Frontal cortex (tissue), 3 donors: ENCODE measurements at regions not wholly inside any gene's neighbourhood (a gene's known extent, or its start where the extent isn't known, plus 50 kb on each side); places are given as distances from the start of the nearest gene placed in this dataset.

Source experiments
- DNase-seq, 2 donors: peaks; one replicate each; pipeline ENCODE4 v3.0.0; 2012; ENCODE audit warnings: low spot score in 2 of 2
- FAIRE-seq: peaks from 2 replicates; lab custom pipeline; 2012; peaks lifted over from hg19 to GRCh38; lab: Jason Lieb, UNC
- donor health status: control.
- donor health status: control.
- donor health status: control.

DNA sequence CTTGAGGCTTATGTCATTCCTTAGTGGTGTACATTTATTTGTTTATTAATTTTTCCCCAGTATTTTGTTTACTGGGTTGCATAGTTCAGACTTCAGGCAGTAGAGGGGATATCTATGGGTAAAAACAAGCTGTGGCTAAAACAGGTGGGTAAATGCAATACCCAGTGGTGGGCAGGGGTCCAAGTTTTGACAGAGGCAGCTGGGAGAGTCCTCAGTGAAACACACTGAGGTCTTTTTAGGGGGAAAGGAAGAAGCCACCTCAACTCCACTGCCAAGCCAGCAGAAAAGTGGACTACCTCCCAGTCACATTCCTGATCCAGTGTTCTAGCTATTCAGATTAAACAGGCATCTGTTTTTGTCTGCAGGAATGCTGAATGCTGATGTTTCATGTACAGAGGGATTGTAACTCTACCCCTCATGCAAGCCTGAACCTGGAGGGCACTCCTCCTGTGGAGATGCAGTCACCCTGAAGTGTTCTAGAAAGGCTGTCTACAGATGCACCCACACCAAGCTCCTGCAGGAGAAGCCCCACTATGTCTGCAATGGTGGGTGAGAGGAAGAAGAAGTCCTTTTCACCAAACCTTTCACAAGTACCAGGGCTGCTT, 757.8 kb downstream of the INHBA start:
- no peak for DNase-seq
- no peak for FAIRE-seq

DNA sequence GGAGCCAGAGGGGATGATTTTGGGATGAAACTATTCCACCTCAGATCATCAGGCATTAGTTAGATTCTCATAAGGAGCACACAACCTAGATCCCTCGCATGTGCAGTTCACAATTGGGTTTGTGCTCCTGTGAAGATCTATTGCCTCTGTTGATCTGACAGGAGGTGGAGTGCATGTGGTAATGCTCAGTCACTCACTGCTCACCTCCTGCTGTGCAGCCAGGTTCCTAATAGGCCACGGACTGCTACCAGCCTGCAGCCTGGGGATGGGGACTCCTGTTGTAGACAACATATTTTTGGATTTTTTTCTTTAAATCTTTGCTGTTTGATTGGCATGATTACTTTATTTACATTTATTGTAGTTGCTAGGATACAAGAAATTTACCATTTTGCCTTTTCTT, 765.0 kb downstream of the INHBA start:
- no peak for FAIRE-seq
- no peak for DNase-seq

DNA sequence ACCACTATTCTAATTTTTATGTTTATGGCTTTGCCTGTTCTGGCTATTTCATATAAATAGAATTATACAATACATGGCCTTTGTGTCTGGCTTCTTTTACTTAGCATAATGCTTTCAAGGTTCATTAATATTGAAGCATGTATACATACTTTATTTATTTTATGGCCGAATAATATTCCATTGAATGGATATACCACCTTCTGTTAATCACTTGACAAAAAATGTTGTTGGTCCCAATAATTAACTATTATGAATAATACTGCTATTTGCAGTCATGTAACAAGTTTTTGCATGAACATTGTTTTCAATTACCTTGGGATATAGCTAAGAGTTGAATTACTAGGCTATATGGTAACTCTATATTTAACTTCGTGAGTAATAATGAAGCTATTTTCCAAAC, 767.5 kb downstream of the INHBA start:
- no peak for FAIRE-seq
- no peak for DNase-seq

DNA sequence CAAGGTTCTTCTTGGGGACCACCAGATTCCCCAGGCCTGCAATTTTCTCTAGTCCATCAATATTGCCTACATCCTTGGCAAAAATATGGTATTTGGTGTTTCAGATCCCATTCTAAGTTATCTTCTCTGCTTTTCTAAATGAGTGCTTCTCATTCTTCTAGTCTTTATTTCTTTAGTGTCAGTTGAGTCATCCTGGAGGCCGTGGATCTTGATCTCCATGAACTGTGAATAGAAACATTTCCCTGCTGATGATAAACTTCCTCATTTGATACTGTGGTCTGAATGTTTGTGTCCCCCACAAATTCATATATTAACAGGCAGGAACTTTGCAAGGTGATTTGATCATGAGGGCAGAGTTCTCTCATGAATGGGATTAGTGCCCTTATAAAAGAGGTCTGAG, 779.3 kb downstream of the INHBA start:
- FAIRE-seq (no peak), DNase-seq (no peak)

DNA sequence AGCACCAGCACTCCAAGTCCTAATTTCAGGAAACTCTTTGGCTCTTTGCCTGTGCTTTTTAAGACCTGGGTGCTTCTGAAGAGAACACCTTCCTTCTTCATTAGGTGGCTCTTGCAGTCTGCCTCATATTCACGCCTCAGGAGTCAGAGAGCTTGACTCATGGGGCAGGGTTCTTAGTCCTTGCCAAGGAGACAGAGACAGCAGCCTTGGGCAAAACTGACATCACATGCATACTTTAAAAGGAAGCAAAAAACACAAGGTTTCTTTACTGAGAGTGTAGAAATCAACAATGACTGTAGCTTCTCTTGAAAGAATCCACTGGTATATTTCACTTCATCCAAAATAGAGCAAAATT, 780.6 kb downstream of the INHBA start:
- DNase-seq = no peak
- FAIRE-seq = no peak

DNA sequence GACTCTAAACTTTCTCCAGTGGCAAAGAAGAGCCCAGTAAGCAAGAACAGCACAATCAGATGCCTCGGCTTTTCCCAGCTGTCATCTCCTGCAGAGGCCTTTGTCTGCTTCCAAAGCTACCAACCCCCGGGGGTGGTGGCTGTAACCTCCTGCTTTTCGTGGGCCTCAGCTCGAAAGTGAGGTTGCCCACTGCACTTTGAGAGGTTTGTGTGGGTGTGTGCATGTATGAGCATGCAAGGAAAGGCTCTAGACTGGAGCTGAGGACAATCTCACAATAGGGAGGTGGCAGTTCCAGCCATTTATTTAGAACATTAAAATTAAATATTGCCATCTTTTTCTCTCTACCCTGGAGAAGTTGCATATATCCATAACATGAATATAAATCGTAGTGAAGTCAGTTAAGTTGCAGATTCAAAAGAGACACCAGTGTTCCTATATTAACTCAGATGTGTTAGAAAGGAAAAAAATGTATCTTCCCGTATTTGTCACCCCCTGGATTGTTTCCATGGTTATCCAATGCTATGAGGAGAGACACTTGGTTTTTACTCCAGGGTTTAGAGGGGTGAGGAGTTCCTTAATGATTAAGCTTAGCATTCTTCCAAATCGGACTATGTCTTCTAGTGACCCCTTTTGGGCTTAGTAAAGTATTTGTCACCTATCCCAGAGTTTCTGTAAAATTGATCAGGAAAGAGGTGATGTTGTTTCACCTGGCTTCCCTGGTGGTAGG, 781.1 kb downstream of the INHBA start:
- DNase-seq (no peak), FAIRE-seq (no peak)

DNA sequence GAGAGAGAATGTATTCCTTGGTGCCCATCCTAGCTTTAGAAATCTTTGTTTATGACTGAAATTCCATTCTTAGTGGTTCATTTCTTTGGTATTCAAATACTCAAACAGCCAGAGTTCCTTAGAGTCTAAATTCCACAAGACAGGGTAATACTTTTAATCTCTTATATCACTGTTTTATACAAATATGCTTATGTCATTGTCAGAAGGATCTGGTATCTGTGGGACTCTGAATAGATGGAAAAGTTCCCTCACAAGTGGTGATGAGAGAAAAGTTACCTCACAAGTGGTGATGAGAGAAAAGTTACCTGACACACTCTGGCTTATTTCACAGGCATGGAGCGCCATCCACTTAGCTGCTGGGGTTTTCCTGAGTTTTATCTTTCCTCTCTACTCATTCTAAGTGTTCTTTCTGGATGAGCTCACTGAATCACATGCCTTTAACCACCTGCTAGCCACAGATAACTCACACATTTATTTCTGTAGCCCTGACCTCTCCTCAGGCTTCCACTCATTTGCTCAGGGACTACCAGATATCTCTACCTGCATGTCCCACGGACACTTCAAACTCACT, 784.0 kb downstream of the SUGCT start:
- DNase-seq (no peak), FAIRE-seq (no peak)

DNA sequence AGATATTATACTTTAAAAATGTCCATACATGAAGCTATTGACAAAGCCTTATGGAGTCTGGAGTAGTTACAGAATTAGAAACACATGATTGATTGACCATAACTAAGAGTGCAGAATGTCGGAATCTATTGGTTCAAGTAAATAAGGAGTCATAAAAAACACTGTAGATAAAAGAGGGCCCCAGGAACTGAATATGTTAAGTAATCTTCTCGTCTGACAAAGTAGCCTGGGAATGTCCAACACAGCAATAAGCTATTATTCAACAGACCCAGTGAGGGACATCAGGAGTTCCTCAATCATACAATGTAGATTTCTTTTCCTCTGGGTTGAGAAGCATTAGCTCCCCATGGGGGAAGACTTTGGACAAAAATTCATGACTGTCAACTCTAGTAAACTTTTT, 782.0 kb downstream of the SUGCT start:
- FAIRE-seq = no peak
- DNase-seq = no peak

DNA sequence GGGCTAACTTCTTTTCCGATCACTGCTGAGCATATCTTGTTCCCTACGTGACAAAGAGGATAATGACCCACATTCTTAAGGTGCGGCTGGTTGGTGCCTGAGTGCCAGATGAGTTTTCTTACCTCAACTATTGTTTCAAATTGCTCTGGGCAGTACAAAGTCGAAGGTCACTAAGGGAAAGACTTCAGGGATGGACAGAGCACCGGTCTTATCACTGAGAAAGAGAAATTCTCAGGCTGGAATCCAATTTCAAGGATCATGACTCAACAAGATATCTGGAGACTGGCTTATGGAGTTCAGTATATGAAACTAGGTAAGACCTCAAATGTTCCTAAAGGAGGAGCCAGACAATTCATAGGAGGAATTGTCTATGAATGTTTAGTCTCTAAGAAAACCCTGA, 780.3 kb downstream of the SUGCT start:
- no peak for DNase-seq
- FAIRE-seq = no peak
